ENCODE measurements at regions not wholly inside any gene's neighbourhood (a gene's known extent, or its start where the extent isn't known, plus 50 kb on each side); places are given as distances from the start of the nearest gene placed in this dataset.

DNA sequence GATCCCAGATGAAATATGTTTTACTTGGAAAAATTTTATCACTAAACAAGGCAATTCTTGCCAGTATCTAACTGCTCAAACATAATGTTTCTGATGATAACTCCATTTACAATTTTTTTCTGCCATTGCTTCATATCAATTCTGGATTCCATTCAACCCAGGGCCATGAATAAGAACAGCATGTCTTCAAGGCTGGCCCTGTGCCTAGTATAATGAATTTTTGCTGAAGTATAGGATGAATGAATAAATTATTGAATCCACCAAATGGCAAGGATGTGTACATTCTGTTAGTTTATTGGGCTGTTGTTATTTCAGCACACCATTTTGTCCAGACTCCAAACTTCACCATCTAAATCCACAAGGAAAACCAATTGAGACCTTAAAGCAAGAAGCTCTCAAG lies 414.7 kb downstream of the HS3ST3B1 start:
- Histone ChIP-seq H3K9ac (ENCODE audit: low read length) (no peak overlapping the region), H3K27ac (ENCODE audit: low read depth, low read length) (no peak overlapping the region), H3K36me3 (ENCODE audit: control insufficient read depth, insufficient read depth, low read length) (no peaks in the 10 kb centered on the region), H3K27me3 (ENCODE audit: control insufficient read depth, insufficient read depth, low read length) (no peaks in the 10 kb centered on the region), H3K9me3 (ENCODE audit: control insufficient read depth, insufficient read depth, low read depth, low read length) (no peaks in the 10 kb centered on the region), H3K4me3 (ENCODE audit: low read depth, low read length) (no peak overlapping the region), H3K4me1 (ENCODE audit: control insufficient read depth, insufficient read depth, low read length) (no peaks in the 10 kb centered on the region)

DNA sequence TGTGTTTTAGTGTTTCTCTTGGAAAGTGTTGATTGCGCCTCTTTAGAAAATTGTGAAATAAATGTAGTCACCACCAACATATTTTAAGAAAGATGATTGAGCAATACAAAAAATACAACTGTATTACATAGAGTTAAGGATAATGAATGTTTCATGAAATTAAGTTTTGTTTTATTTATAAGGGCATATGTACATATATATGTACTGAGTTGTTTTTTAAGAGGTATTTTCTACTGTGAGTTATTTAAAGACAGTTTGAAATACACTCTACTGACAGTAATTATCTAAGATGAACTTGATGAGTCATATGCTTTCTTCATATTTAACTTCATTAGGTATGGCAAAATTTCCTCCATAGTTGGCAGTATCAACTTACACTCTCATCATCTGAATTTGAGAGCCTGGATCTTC lies 411.7 kb downstream of the HS3ST3B1 start:
- Histone ChIP-seq H3K4me1 (ENCODE audit: control insufficient read depth, insufficient read depth, low read length) (no peaks in the 10 kb centered on the region), H3K9ac (ENCODE audit: low read length) (no peak overlapping the region), H3K27ac (ENCODE audit: low read depth, low read length) (no peak overlapping the region), H3K27me3 (ENCODE audit: control insufficient read depth, insufficient read depth, low read length) (no peaks in the 10 kb centered on the region), H3K9me3 (ENCODE audit: control insufficient read depth, insufficient read depth, low read depth, low read length) (no peaks in the 10 kb centered on the region), H3K36me3 (ENCODE audit: control insufficient read depth, insufficient read depth, low read length) (no peaks in the 10 kb centered on the region), H3K4me3 (ENCODE audit: low read depth, low read length) (no peak overlapping the region)

DNA sequence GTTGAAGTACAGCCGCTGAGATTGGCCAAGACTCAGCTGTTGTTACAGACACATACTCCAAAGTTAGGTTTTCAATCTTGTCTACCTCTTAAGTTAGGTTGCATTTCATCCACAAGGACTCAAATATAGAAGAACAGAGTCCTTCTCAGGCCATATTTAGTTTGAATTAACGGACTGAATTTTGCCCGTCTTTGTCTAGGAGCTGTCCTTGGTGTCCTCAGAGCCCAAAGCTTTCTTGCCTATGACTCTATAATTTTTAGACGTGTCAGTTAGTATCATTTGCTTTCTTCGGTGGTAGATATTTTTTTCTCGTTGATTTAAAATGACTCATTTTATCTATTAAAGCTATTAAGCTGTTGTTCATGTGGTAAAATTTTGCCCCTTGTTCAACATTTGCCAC lies 403.2 kb downstream of the HS3ST3B1 start:
- H3K27me3 ChIP-seq (ENCODE audit: control insufficient read depth, insufficient read depth, low read length), result no peaks in the 10 kb centered on the region
- H3K36me3 ChIP-seq (ENCODE audit: control insufficient read depth, insufficient read depth, low read length), result no peaks in the 10 kb centered on the region

DNA sequence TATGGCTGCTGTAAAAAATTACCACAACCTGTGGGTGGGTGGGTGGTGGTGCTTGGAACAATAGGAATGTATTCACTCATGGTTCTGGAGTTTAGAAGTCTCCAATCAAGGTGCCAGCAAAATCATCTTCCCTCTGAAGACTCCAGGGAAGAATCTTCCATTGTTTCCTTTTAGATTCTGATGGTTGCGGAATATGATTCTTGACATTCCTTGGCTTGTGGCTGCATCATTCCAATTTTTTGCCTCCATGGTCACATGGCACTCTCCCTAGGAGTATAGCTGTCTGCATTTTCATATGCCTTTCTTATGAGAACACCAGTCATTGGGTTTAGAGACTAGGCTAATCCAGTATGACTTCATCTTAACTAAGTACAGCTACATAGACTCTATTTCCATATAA lies 401.0 kb downstream of the HS3ST3B1 start:
- peaks cover 28% of the 10 kb centered on the region for H3K4me1 ChIP-seq (ENCODE audit: control insufficient read depth, insufficient read depth, low read length)
- H3K9me3 ChIP-seq (ENCODE audit: control insufficient read depth, insufficient read depth, low read depth, low read length), result no peaks in the 10 kb centered on the region
- no peak overlapping the region for H3K9ac ChIP-seq (ENCODE audit: low read length)
- H3K4me3 ChIP-seq (ENCODE audit: low read depth, low read length), result no peak overlapping the region
- H3K27me3 ChIP-seq (ENCODE audit: control insufficient read depth, insufficient read depth, low read length), result no peaks in the 10 kb centered on the region
- no peak overlapping the region for H3K27ac ChIP-seq (ENCODE audit: low read depth, low read length)
- no peaks in the 10 kb centered on the region for H3K36me3 ChIP-seq (ENCODE audit: control insufficient read depth, insufficient read depth, low read length)

More for the DNA sequence above, 403.2 kb downstream of the HS3ST3B1 start:
- H3K9me3 ChIP-seq (ENCODE audit: control insufficient read depth, insufficient read depth, low read depth, low read length), result no peaks in the 10 kb centered on the region
- peaks cover 18% of the 10 kb centered on the region for H3K4me1 ChIP-seq (ENCODE audit: control insufficient read depth, insufficient read depth, low read length)
- no peak overlapping the region for H3K27ac ChIP-seq (ENCODE audit: low read depth, low read length)
- no peak overlapping the region for H3K9ac ChIP-seq (ENCODE audit: low read length)
- no peak overlapping the region for H3K4me3 ChIP-seq (ENCODE audit: low read depth, low read length)

DNA sequence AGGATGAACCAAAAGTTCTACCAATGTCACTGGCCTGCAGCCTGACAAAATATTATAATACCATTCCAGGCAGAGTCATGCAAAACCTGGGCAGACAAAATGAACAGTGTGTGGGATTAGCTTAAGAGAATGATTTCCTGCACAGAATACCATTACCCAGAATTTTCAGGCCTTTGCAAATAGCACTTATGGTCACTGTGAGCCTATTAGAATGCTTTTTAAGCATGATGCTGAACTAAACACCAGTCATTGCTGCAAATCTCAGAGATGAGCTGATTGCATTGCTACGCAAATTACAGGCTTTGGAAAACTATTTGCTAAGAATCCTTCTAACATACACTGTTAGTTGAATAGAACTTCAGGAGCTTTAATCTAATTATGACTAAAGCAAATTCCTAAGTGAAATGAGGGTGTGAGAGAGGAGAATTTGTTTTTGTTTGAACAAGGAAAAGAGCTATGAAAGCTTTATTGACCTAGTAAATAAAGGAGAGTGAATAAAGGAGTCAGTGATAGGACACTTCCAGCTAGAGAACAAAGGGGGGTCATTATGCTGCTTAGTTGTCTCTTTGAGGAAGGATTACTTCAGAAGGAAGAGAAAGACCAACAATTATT lies 398.8 kb downstream of the HS3ST3B1 start:
- Histone ChIP-seq H3K36me3 (ENCODE audit: control insufficient read depth, insufficient read depth, low read length) (no peaks in the 10 kb centered on the region), H3K9ac (ENCODE audit: low read length) (no peak overlapping the region), H3K27ac (ENCODE audit: low read depth, low read length) (no peak overlapping the region), H3K4me3 (ENCODE audit: low read depth, low read length) (no peak overlapping the region), H3K9me3 (ENCODE audit: control insufficient read depth, insufficient read depth, low read depth, low read length) (no peaks in the 10 kb centered on the region), H3K27me3 (ENCODE audit: control insufficient read depth, insufficient read depth, low read length) (no peaks in the 10 kb centered on the region), H3K4me1 (ENCODE audit: control insufficient read depth, insufficient read depth, low read length) (peaks cover 28% of the 10 kb centered on the region)

DNA sequence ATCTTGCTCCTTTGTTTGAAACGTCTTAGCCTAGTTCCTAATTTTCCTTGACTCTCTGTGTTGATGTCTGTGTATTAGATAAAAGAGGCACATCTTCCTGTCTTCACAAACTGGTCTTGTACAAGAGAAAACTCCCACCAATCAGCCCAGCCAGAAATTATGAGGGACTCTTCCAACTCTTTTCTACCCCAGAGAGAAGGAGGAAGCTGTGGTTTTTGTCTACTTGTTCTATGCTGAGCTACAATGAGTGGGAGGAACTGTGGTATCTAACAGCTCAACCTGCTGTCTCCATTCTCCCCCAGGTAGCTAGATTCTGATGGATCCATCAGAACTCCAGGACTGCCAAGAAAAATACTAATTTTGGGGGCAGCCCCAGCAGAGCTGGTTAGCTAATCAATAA lies 392.5 kb downstream of the HS3ST3B1 start:
- Histone ChIP-seq H3K9ac (ENCODE audit: low read length) (no peak overlapping the region), H3K9me3 (ENCODE audit: control insufficient read depth, insufficient read depth, low read depth, low read length) (peaks cover 5% of the 10 kb centered on the region; the same call in 1 of the 2 replicates), H3K4me3 (ENCODE audit: low read depth, low read length) (no peak overlapping the region), H3K36me3 (ENCODE audit: control insufficient read depth, insufficient read depth, low read length) (no peaks in the 10 kb centered on the region), H3K4me1 (ENCODE audit: control insufficient read depth, insufficient read depth, low read length) (0 out of 2 replicates have a peak, but pooled peaks cover 2% of the 10 kb centered on the region), H3K27me3 (ENCODE audit: control insufficient read depth, insufficient read depth, low read length) (no peaks in the 10 kb centered on the region), H3K27ac (ENCODE audit: low read depth, low read length) (no peak overlapping the region)

DNA sequence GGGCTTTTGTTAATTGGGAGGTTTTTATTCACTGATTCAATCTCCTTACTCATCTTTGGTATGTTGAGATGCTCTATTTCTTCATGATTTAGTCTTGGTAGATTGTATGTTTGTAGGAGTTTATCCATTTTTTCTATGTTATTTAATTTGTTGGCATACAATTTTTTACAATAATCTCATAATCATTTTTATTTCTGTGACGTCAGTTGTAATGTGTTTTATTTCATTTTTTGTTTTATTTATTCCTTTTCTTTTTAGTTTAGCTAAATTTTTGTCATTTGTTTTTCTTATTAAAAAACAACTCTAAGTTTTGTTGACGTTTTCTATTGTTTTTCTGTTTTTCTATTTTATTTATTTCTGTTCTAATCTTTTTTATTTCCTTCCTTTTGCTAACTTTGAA lies 389.8 kb downstream of the HS3ST3B1 start:
- Histone ChIP-seq H3K9me3 (ENCODE audit: control insufficient read depth, insufficient read depth, low read depth, low read length) (peaks cover 5% of the 10 kb centered on the region; the same call in 1 of the 2 replicates), H3K27ac (ENCODE audit: low read depth, low read length) (no peak overlapping the region), H3K27me3 (ENCODE audit: control insufficient read depth, insufficient read depth, low read length) (no peaks in the 10 kb centered on the region), H3K4me1 (ENCODE audit: control insufficient read depth, insufficient read depth, low read length) (no peaks in the 10 kb centered on the region), H3K9ac (ENCODE audit: low read length) (no peak overlapping the region), H3K4me3 (ENCODE audit: low read depth, low read length) (no peak overlapping the region), H3K36me3 (ENCODE audit: control insufficient read depth, insufficient read depth, low read length) (no peaks in the 10 kb centered on the region)

DNA sequence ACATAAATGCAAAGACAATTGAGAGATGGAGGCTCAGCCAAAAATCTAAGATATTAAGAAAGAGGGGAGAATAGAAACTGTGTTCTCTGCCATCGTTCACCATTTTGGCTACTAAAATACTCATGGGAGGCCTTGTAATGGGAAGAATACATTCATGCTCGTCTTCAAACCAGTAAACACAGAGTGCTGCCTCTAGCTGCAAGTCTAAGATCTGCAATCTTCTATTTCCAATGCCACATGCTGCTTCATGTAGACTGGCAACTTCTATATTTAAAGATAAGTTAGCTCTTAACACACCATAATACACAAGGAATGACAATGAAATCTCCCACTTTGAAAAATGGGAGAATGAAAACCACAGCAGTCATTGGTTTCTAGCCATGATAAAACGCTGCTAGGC lies 387.3 kb downstream of the HS3ST3B1 start:
- no peaks in the 10 kb centered on the region for H3K27me3 ChIP-seq (ENCODE audit: control insufficient read depth, insufficient read depth, low read length)
- no peak overlapping the region for H3K4me3 ChIP-seq (ENCODE audit: low read depth, low read length)
- H3K36me3 ChIP-seq (ENCODE audit: control insufficient read depth, insufficient read depth, low read length), result no peaks in the 10 kb centered on the region
- H3K4me1 ChIP-seq (ENCODE audit: control insufficient read depth, insufficient read depth, low read length), result no peaks in the 10 kb centered on the region
- H3K9ac ChIP-seq (ENCODE audit: low read length), result no peak overlapping the region
- H3K27ac ChIP-seq (ENCODE audit: low read depth, low read length), result no peak overlapping the region
- peaks cover under 1% of the 10 kb centered on the region; the same call in 1 of the 2 replicates for H3K9me3 ChIP-seq (ENCODE audit: control insufficient read depth, insufficient read depth, low read depth, low read length)

DNA sequence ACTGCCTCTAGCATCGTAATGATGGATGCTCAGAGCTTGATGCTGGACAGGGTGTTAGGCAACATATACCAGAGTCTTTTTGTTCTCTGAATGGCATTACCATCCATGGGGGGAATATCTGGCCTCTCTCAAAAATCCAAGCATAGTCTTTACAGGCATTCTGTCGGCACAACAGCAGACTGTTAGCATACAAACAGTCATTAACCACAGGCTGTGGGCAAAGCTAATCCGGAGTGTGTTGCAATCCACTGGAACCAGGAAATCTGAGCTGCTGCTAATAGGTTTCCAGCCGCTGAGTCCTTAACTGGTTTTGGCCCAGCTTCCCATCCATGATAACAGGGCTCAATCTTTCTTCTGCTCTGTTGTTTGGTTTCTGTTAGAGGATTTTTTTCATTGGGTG lies 371.9 kb downstream of the HS3ST3B1 start:
- Histone ChIP-seq H3K27me3 (ENCODE audit: control insufficient read depth, insufficient read depth, low read length) (no peaks in the 10 kb centered on the region), H3K4me3 (ENCODE audit: low read depth, low read length) (no peak overlapping the region), H3K36me3 (ENCODE audit: control insufficient read depth, insufficient read depth, low read length) (no peaks in the 10 kb centered on the region), H3K9ac (ENCODE audit: low read length) (no peak overlapping the region), H3K4me1 (ENCODE audit: control insufficient read depth, insufficient read depth, low read length) (no peaks in the 10 kb centered on the region), H3K9me3 (ENCODE audit: control insufficient read depth, insufficient read depth, low read depth, low read length) (peaks cover 4% of the 10 kb centered on the region), H3K27ac (ENCODE audit: low read depth, low read length) (no peak overlapping the region)

DNA sequence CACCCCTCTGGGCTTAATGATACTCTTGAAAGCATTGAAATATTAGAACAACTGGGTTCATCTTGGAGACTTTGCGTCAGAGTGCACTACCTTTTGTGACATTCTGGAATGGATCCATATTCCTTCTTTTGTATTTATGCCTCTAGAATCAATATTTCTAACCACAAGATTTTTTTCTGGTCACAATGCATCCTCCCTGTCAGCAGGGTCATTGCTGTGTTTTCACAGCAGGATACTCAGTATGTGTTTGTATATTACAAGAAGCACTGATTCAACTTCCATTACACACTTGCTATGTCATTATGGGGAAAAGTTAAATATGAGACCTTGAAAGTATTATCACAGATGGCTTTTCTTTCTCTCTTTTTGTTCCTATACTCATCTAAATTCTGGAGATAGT lies 370.0 kb downstream of the HS3ST3B1 start:
- Histone ChIP-seq H3K36me3 (ENCODE audit: control insufficient read depth, insufficient read depth, low read length) (no peaks in the 10 kb centered on the region), H3K27ac (ENCODE audit: low read depth, low read length) (no peak overlapping the region), H3K9me3 (ENCODE audit: control insufficient read depth, insufficient read depth, low read depth, low read length) (no peaks in the 10 kb centered on the region), H3K9ac (ENCODE audit: low read length) (no peak overlapping the region), H3K4me1 (ENCODE audit: control insufficient read depth, insufficient read depth, low read length) (no peaks in the 10 kb centered on the region), H3K4me3 (ENCODE audit: low read depth, low read length) (no peak overlapping the region), H3K27me3 (ENCODE audit: control insufficient read depth, insufficient read depth, low read length) (no peaks in the 10 kb centered on the region)

DNA sequence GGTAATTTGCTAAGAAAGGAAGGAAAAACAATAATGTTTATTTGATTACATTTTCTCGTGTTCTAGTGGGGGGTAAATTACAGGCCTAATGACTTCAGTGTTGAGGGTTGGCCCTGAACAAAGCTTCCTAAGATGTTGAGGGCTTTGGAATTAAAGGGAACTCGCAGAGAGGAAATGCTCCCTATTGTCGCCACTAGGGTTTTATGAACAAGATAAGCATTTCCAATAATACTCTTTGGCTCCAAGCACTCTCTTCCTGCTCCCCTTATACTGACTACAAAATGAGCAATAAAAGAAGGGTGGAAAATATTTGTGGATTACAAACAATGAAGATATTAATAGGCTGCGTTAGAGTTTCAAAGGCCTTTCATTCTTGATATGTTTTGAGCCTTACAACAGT lies 363.6 kb downstream of the HS3ST3B1 start:
- Histone ChIP-seq H3K9me3 (ENCODE audit: control insufficient read depth, insufficient read depth, low read depth, low read length) (no peaks in the 10 kb centered on the region), H3K36me3 (ENCODE audit: control insufficient read depth, insufficient read depth, low read length) (no peaks in the 10 kb centered on the region), H3K9ac (ENCODE audit: low read length) (no peak overlapping the region), H3K4me1 (ENCODE audit: control insufficient read depth, insufficient read depth, low read length) (no peaks in the 10 kb centered on the region), H3K4me3 (ENCODE audit: low read depth, low read length) (no peak overlapping the region), H3K27me3 (ENCODE audit: control insufficient read depth, insufficient read depth, low read length) (no peaks in the 10 kb centered on the region), H3K27ac (ENCODE audit: low read depth, low read length) (no peak overlapping the region)

DNA sequence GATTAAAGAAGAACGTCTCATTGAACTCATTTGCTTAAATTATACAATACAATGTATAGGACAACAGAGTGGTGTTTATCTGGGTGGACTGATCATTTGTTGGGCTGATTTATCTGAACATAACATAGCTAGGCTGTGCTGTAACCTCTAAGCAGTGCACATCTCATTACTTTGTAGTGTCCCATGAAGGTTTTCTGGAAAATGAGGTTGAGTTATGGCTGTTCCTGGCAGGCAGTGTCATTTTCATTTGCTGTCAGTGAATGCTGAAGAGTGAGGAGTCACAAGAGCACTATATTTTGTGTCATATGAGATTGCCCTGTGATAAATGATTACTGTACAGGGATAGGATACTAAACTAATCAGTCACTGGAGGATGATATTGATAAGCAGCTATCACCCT lies 340.2 kb downstream of the HS3ST3B1 start:
- Histone ChIP-seq H3K9me3 (ENCODE audit: control insufficient read depth, insufficient read depth, low read depth, low read length) (no peaks in the 10 kb centered on the region), H3K9ac (ENCODE audit: low read length) (no peak overlapping the region), H3K4me3 (ENCODE audit: low read depth, low read length) (no peak overlapping the region), H3K36me3 (ENCODE audit: control insufficient read depth, insufficient read depth, low read length) (no peaks in the 10 kb centered on the region), H3K27ac (ENCODE audit: low read depth, low read length) (no peak overlapping the region), H3K4me1 (ENCODE audit: control insufficient read depth, insufficient read depth, low read length) (no peaks in the 10 kb centered on the region), H3K27me3 (ENCODE audit: control insufficient read depth, insufficient read depth, low read length) (no peaks in the 10 kb centered on the region)
